ENCODE measurements at regions not wholly inside any gene's neighbourhood (a gene's known extent, or its start where the extent isn't known, plus 50 kb on each side); places are given as distances from the start of the nearest gene placed in this dataset.

DNA sequence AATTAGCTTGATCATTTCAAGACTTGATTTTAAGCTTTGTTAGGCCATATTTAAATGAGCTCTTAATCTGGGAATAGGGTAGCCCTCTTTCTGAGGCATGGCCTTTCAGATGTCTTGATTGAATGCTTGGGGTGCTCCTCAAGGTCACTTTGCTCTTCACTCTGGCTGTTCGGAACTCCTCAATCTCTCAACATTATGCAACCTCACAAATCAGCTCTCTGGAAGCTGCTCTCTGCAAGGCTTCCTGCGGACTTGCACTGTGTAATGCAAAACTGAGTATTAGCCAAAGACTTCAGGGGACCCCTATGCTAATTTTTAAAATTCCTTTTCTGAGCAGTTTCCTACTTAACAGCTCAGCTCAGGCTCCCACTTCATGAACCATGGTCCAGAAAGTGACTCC is 398.3 kb downstream of the PRDM5 start:
- DNase-seq, result no peak

DNA sequence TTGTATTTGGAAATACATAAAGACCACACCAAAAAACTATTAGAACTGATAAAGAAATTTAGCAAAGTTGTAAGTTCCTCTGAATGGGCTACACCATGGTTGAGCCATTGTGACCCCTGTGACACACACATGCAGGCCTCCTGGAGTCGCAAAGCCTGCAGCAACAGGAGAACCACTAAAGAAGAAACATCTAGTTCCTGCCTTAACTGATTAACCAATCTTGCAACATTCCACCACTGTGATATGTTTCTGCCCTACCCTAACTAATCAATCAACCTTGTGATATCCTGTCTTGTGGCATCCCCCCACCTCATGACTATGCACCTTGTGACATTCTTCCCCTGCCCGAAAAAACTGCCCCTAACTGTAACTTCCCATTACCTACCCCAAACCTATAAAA is 401.8 kb downstream of the PRDM5 start:
- DNase-seq, result no peak

GRCh38 chr4:120517966-120518365 is 404.6 kb downstream of the PRDM5 start:
- DNase-seq, result no peak

DNA sequence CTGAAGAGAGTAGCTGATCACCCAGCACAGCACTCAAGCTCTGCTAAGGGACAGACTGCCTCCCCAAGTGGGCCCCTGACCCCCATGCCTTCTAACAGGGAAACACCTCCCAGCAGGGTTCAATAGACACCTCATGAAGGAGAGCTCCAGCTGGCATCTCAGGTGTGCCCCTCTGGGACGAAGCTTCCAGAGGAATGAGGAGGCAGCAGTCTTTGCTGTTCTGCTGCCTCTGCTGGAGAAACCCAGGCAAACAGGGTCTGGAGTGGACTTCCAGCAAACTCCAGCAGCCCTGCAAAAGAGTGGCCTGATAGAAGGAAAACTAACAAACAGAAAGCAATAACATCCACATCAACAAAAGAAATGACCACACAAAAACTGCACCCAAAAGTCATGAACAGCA is 412.8 kb downstream of the PRDM5 start:
- DNase-seq, result no peak

DNA sequence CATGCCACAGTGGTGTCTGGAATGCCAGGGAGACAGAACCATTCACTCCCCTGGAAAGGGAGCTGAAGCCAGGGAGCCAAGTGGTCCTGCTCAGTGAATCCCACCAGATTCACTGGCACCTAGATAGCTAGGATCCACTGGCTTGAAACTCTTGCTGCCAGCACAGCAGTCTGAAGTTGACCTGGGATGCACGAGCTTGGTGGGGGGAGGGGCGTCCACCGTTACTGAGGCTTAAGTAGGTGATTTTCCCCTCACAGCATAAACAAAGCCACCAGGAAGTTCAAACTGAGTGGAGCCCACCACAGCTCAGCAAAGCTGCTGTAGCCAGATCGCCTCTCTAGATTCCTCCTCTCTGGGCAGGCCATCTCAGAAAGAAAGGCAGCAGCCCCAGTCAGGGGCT is 413.3 kb downstream of the PRDM5 start:
- no peak for DNase-seq

- DNase-seq, result no peak
Measured at GRCh38 chr4:120508036-120508435, 414.5 kb downstream of the PRDM5 start.

GRCh38 chr4:120506536-120506935 is 416.0 kb downstream of the PRDM5 start:
- DNase-seq, result no peak

DNA sequence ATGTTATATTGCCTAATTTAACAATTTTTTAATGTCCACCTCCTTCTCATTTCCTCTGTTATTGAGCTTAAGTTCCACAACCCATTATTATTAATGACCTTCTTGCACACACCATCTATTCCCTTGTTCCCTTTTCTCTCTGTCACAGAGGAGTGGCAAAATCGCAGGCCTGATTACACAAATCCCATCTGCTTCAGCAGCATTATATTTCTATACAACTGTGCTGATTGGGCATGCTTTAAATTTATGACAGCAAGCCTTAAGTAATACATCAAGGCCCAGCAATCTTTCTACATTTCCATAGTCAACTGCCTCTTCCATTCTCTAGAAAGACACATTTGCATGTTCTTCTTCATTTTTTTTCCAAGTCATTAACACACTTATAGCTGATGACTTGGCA is 423.8 kb downstream of the PRDM5 start:
- DNase-seq, result no peak

DNA sequence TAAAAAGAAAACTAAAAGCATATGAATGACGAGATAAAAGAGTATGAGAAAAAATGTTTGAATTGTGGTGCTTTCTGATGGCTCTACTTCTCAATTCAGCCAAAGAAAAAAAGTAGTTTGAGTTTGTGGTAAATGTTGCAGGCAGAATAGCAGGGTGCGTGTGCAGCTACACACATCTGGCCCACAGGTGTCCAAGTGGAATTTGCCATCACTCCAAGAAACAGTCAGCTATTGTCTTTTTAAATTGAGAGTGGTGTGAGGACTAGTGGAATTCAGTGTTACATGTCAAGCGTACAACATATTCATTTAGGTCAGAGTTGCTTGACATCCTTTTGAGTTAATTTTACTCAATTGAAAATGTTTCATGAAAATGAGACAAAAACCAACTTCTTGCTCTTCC is 424.8 kb upstream of the MAD2L1 start:
- no peak for DNase-seq

DNA sequence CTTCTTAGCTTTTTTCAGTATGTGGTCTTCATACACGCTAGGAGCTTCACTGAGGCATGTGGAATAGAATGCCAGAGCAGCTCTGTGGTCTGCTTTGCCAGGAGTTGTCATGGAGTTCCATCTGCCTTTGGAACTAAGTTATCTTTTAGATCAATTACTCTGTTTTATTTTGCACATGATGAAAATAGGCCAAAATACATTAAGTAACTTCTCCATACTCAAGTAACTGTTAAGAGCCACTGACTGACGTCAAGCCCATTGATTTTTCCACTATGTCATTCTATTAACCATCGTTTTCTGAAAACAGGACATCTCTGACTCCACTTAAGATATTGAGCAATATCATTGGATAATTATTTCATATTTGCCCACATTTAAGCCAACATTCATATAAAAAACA is 415.1 kb upstream of the MAD2L1 start:
- DNase-seq, result no peak

DNA sequence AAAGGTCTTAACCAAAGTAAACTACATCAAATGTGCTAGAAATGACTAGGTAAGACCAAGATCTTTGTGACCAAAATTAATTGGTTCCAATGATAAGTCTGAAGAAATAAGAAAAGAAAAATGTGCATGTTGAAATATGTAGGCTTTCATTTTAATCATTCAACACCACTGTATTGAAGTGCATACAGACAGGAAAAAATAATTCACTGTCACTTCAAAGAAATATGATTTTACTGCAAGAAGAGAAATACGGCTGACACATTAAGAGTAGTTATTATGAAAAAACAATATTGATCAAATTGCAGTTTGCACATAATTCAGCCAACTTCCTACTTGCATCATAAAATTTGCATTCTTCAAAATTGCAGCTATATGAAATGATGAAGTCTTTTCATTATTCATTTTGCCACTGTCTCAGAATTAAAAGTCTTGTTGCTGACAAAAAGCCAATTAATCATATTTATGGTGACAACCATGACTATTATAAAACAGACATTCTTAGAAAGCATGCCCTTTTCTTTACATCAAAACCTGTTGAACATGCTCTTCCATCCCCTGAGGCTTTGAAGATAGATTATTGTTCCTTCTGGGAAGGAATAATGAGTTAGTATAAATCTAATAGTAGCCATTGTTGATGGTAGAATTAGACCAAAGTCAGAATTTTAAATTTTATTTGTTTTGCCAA is 405.9 kb upstream of the MAD2L1 start:
- DNase-seq, result no peak

- DNase-seq, result no peak
Measured at GRCh38 chr4:120466429-120466828, 399.8 kb upstream of the MAD2L1 start.

GRCh38 chr4:120454788-120455187 is 388.1 kb upstream of the MAD2L1 start:
- DNase-seq, result no peak

GRCh38 chr4:120452536-120452935 is 385.9 kb upstream of the MAD2L1 start:
- no peak for DNase-seq

- DNase-seq, result no peak
Measured at GRCh38 chr4:120452001-120452400, 385.4 kb upstream of the MAD2L1 start.

DNA sequence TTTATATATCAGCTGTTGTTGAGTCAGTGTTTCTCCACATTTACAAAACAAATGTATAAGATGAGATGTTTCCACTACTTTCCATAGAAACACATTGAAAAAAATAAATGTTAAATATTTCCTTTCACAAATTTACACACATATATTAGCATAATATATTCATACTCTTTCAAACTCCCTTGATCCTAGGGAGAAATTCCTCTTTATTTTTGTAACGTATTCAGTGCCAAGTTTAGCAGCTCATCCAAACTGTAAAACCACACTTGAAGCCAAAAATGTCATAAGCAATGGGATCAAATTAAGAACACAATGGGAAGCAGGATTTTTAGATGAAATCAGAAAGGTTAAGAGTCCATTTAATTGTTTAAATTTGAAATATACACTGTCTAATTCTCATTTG is 381.1 kb upstream of the MAD2L1 start:
- DNase-seq, result no peak

DNA sequence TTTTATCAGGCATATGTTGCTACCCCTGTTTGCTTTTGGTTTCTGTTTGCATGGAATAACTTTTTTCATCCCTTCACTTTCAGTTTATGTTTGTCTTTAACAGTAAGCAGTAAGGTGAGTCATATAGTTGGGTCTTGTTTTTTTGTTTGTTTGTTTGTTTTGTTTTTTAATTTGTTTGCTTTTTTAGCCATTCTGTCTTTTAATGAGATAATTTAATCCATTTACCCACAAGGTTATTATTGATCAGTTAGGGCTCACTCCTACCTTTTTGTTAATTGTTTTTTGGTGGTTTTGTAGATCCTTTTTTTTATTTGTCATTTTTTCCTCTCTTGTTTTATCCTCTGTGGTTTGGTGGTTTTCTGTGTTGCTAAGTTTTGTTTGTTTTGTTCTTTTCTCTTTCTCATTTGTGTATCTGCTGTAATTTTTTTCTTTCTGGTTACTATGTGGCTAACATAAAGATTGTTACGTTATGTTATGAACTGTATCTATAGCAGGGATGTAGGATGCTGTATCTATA is 379.5 kb upstream of the MAD2L1 start:
- no peak for DNase-seq

DNA sequence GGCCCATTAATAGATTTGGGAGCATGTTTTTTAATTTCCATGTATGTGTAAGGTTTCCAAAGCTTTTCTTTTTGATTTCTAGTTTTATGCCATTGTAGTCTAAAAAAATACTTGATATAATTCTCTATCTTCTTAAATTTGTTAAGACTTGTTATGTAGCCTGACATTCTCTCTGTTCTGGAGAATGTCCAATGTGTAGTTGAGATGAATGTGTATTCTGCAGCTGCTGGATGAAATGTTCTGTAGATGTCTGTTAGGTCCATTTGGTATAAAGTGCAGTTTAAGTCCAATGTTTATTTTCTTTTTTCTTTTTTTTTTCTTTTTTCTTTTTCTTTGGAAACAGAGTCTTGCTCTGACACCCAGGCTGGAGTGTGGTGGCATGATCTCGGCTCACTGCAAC is 378.5 kb upstream of the MAD2L1 start:
- no peak for DNase-seq

DNA sequence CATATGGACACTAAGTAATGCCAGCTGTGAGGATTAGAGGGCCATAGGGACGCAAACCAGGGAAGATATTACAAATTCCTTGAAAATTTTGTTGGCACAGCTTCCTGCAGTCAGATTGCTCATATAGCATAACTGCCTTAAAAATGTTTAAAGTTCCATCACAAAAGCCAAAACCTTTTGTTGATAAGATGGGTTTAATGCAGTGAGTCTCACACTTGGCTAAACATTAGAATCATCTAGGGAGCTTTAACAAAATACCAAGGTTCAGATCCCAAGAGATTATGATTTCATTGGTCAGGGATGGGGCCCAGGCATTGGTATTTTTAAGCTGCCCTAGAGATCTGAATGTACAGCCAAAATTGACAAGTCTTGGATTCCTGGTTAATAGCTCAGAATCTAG is 376.5 kb upstream of the MAD2L1 start:
- DNase-seq, result no peak

DNA sequence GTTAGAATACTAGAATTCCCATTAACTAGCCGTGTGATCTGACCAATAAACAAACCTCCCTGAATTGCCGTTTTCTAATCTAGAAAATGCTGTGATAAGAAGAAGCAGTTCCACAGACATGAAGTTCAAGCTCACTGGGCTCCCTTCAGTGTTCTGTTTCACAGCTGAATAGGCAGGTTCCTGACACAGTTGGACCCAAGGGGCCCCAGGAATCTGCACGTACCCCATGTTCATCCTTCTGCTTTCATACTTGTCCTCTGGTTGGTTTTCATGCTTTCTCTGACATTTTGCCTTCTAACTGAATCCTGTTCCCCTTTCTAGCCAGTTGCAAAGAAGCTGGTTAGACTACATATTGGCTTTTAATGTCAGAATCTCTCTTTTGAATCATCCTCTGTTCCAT is 374.1 kb upstream of the MAD2L1 start:
- DNase-seq, result no peak

DNA sequence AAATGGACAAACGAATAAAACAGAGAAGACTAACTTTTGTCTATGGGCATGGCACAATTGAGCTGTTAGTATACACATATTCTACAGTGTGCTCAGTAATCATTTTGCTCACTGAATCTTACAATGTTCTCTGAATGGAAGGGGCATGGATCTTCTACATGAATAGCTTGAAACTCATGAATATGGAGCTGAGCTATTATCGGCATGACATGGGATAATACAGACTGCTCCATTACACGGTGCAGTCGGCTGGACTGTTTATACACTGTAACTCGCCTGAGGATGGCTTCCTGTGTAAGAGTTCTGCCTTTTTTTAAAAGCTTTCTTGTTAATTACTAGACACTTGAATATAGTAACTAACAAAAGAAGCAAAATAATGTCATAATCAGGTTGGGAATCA is 368.5 kb upstream of the MAD2L1 start:
- no peak for DNase-seq

DNA sequence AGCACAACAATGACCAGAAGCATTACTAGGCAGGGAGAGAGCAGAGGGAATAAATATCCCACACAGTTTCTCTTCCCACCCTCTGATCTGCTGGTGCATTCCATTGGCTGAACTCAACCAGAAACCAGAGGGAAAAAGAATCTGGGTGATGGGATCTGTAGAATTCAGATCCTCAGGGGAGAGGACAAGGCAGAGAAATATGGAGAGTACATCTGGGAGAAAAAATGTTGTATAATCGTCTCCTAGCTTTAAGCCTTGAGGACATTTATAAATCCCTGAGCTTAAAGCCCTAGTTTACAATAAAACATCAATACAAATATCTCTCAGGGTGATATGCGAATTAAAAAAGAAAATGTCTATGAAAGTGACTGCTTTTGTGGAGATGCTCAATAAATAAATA is 368.1 kb upstream of the MAD2L1 start:
- no peak for DNase-seq

DNA sequence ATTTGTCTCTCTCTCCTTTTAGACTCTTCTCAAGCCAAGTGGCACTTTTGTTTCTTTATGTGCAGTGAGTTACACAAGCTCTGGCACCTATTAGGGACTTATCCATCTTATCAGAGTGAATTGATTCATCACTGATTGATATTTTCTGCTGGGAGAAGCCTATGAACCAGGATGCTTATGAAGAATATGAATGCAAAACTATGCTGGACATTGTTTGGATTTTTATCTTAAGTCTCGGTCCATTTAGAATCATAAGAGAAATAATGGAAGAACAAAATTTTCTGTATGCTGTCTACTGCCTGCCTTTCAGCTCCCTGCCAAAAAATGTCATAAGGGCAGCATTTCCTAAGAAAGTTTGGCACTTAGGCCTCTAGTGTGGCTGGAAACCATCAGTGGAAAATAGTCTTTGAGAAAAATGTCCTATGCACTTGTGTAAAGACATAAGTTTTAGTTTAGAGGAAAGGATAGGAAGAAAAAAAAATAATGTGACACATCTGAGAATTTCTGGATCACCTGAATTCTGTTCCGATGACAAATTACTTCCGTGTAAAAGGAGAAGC is 365.7 kb upstream of the MAD2L1 start:
- no peak for DNase-seq

DNA sequence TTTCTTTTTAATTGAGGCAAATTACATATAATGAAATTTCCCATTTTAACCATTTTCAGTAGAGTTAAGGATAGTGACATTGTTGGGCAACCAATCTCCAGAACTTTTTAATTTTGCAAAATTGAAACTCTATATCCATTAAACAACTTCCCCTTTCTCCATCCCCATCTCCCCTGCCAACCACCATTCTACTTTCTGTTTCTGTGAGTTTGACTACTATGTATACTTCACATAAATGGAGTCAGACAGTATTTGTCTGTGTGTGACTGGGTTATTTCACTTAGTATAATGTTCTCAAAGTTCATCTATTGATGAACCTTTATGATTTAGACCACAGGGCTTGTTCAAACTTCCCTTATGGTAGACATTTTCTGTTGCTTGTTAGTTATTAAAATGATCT is 364.5 kb upstream of the MAD2L1 start:
- DNase-seq, result no peak

GRCh38 chr4:120418146-120418545 is 351.5 kb upstream of the MAD2L1 start:
- no peak for DNase-seq

Data from SHP77 treated with DMSO at 0.1 percent for 48 hours (cell line).